CD4-positive, alpha-beta T cell treated with Interleukin-4 for 1 hour (primary cell): ENCODE measurements at regions not wholly inside any gene's neighbourhood (a gene's known extent, or its start where the extent isn't known, plus 50 kb on each side); places are given as distances from the start of the nearest gene placed in this dataset.

Experiments used
- DNase-seq, 2 donors: peaks; one replicate each; pipeline ENCODE4 v3.0.0-alpha.2; 2020 to 2022

DNA sequence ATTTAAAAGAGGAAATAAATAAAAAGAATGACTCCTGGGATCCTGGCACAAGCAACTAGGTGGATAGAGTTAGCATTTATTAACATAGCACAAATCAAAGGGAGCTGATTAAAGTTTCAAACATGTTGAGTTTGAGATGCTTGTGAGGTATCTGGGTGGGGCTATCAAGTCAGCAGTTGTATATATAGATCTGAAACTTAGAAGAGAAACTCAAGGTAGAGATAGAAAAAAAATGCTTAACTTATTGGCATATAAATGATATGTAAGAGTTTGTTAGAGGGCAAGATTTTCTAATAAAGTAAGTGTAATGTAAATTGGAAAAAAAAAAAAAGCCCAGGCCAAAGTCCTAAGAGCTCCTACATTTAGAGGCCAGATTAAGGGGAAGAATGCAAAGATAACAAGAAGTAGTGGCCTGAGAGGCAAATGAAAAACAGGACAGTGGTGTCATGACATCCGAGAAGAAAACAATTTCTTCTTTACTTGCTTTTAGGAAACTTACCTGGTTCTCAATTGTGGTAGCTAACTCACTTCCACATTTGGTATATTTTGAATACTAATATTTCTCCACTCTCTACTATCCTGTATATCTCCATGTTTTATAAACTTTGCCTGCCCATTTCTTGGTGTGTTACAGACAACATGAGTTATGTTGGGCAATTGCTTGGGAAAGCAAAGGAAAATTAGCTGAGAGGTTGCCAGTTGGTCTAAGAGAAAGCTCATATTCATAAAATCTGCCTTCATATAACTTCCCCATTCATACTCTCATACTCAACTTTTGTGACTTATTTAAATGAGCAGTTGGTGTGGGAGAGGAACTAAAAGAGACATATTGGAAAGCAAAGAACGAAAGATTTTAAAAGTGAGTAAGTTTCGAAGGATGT lies 169.2 kb downstream of the PARM1 start:
- no peak for DNase-seq
